Endothelial cell of umbilical vein (primary cell): ENCODE measurements at regions not wholly inside any gene's neighbourhood (a gene's known extent, or its start where the extent isn't known, plus 50 kb on each side); places are given as distances from the start of the nearest gene placed in this dataset.

Experiments used
- GATA2 ChIP-seq: IDR thresholded peaks from 2 replicates; pipeline ENCODE4 v1.7.0; 2011; ENCODE audit warnings: low read depth, mild to moderate bottlenecking, moderate library complexity, mixed read lengths, low read length; ENCODE audit not compliant: insufficient read length, insufficient read depth
- POLR2A ChIP-seq: IDR thresholded peaks from 2 replicates; pipeline ENCODE4 v1.6.1; 2012; ENCODE audit warnings: low read depth, mild to moderate bottlenecking, control low read depth, low read length

DNA sequence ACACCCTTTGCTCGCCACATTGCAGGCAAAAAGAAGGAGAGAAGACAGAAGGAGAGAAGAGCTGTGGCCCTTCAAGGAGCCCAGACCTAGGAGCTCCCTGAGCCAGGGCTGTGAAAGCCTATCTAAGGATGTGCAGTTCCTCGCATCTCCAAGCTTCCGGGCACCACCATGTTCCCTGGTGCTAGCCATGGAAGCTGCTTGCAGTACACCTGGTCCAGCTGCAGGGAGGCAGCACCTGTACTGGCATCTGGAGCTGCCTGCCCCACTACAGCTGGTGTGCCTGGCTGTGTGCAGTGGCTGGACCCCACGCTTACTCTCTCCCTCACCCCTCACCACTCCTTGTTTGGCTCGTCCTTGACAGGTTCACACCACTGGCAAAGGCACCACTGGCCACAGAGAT is 1111.8 kb upstream of the POT1 start:
- TF ChIP-seq POLR2A (no peak), GATA2 (no peak)
